Prostate gland (tissue), 2 donors: ENCODE measurements at regions not wholly inside any gene's neighbourhood (a gene's known extent, or its start where the extent isn't known, plus 50 kb on each side); places are given as distances from the start of the nearest gene placed in this dataset.
"Not testable (repeated sequence)": the region's sequence is repeated elsewhere in the genome, so short reads cannot be mapped to it uniquely, and the experiment has no call there.

Experiments
- DNase-seq: peaks from one replicate; pipeline ENCODE4 v3.0.0-alpha.2; 2019; ENCODE audit warnings: low spot score
- H3K27ac ChIP-seq, 2 donors: fragments of 200-600 bp; sonication (generic); 2 replicates each; pipeline ENCODE4 v1.5.1; 2017 to 2019
- H3K27me3 ChIP-seq: fragments of 200-600 bp; sonication (generic); replicated peaks from 2 replicates; pipeline ENCODE4 v1.5.1; 2019; ENCODE audit not compliant: insufficient read depth
- H3K36me3 ChIP-seq, 2 donors: fragments of 200-600 bp; sonication (generic); 1 replicate in 1 of 2; 2 replicates in 1 of 2; pipeline versions ENCODE4 v1.5.1 to v1.8.1; 2017 to 2019
- H3K4me1 ChIP-seq: fragments of 200-600 bp; sonication (generic); replicated peaks from 2 replicates; pipeline ENCODE4 v1.5.1; 2019
- H3K4me3 ChIP-seq, 2 donors: fragments of 200-600 bp; sonication (generic); 2 replicates each; pipeline ENCODE4 v1.5.1; 2017 to 2019
- H3K9me3 ChIP-seq: fragments of 200-600 bp; sonication (generic); 2 replicates; pipeline ENCODE4 v1.5.1; 2017
- POLR2A ChIP-seq: fragments of 450-650 bp; IDR thresholded peaks from one replicate; pipeline ENCODE4 v1.6.1; 2016; ENCODE audit warnings: antibody characterized with exemption, mild to moderate bottlenecking
- POLR2AphosphoS5 ChIP-seq: sonication (generic); formaldehyde crosslinking; IDR thresholded peaks from one replicate; pipeline ENCODE4 v1.6.1; 2017; ENCODE audit warnings: antibody characterized with exemption
- WGBS: methylation state at CpG from one replicate; pipeline ENCODE4 v1.1.5; 2018; 5-methylcytosine and 5-hydroxymethylcytosine counted together
- intact Hi-C: fragments of 100-400 bp; cut with DNase I; formaldehyde crosslinking; loops from one replicate; pipeline ENCODE4 v1.14.2; 2022
- TF ChIP-seq, protein P1 (sequence below), 4 experiments: fragments of 200-600 bp in 2 of 4; fragments of 450-650 bp in 2 of 4; sonication (generic) in 2 of 4; IDR thresholded peaks; 1 replicate in 3 of 4; 2 replicates in 1 of 4; pipeline ENCODE4 v1.5.1; 2016 to 2019; ENCODE audit warnings: antibody characterized with exemption in 4 of 4, mild to moderate bottlenecking in 2 of 4, moderate library complexity in 2 of 4

DNA sequence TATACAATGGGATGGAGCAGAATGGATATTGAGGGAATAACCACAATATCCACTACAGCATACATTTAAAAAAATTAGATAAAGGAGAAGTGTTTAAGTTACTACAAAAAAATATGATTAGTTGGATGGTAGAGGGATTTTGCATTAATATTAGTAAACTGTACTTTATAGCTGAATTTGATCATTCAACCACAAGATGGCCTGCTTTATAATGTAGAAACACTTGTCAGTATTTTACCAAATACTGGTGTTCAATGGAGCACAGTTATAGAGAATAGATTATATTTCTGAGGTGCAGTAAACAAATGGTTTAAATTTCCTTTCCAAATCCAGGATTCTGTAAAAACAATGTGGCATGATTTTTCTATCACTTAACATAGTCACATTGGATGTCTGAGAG is 818.8 kb upstream of the CHORDC1 start:
- Histone ChIP-seq H3K9me3 (no peaks in the 10 kb centered on the region), H3K36me3 (no peaks in the 10 kb centered on the region), H3K27me3 (no peaks in the 10 kb centered on the region), H3K27ac (no peak overlapping the region), H3K4me1 (no peaks in the 10 kb centered on the region), H3K4me3 (no peak overlapping the region)
- TF ChIP-seq POLR2A (no peak), POLR2AphosphoS5 (no peak)
- TF ChIP-seq, protein P1, sequence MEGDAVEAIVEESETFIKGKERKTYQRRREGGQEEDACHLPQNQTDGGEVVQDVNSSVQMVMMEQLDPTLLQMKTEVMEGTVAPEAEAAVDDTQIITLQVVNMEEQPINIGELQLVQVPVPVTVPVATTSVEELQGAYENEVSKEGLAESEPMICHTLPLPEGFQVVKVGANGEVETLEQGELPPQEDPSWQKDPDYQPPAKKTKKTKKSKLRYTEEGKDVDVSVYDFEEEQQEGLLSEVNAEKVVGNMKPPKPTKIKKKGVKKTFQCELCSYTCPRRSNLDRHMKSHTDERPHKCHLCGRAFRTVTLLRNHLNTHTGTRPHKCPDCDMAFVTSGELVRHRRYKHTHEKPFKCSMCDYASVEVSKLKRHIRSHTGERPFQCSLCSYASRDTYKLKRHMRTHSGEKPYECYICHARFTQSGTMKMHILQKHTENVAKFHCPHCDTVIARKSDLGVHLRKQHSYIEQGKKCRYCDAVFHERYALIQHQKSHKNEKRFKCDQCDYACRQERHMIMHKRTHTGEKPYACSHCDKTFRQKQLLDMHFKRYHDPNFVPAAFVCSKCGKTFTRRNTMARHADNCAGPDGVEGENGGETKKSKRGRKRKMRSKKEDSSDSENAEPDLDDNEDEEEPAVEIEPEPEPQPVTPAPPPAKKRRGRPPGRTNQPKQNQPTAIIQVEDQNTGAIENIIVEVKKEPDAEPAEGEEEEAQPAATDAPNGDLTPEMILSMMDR (IDR thresholded peaks at IDR 0.05): no peak
- intact Hi-C loops: no loop called here
- DNase-seq: no peak

DNA sequence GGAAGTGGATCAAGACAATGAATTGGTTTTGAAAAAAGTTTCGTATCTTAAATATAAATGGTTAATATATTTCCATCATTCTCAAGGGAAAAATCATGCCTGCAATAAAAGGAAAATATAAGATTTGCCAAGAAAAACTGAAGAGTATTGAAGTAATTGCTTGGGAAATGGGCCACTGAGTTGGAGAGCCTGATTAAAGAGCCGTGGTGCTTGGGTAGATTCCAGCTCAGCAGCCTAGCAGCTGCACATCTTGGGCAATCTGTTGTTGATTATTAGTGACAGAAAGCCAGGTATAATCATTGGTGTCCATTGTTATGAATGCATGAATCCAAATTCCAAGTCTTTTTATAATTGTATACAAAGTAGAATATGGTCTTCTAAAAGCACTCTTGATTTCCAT is 800.9 kb upstream of the CHORDC1 start:
- TF ChIP-seq POLR2A (no peak), POLR2AphosphoS5 (no peak)
- TF ChIP-seq, protein P1 (IDR thresholded peaks at IDR 0.05): no peak
- no peaks in the 10 kb centered on the region for H3K27me3 ChIP-seq
- intact Hi-C loops: no loop called here
- H3K4me1 ChIP-seq: no peaks in the 10 kb centered on the region
- no peak for DNase-seq
- 41% methylated on average over 2 of the region's 2 CpGs for WGBS
- no peaks in the 10 kb centered on the region for H3K9me3 ChIP-seq
- H3K36me3 ChIP-seq: no peaks in the 10 kb centered on the region
- H3K27ac ChIP-seq: no peak overlapping the region
- H3K4me3 ChIP-seq: no peak overlapping the region

DNA sequence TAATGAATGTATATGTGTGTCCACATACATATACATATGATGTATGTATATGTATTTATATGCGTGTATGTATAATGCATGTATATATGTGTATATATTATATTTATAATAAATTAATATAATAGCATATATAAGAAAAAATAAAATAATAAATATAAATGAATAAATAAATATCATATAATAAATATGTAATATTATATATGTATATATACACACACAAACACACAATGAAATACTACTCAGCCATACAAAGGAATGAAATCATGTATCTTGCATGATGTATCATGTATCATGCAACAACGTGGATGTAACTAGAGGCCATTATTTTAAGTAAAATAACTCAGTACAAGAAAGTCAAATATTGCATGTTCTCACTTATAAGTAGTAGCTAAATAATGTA is 788.7 kb upstream of the CHORDC1 start:
- 88% methylated on average over 2 of the region's 2 CpGs for WGBS
- TF ChIP-seq, protein P1 (IDR thresholded peaks at IDR 0.05): no peak
- no peak for TF ChIP-seq POLR2A
- no peak for TF ChIP-seq POLR2AphosphoS5
- H3K27ac ChIP-seq: no peak overlapping the region
- intact Hi-C loops: no loop called here
- no peaks in the 10 kb centered on the region for H3K9me3 ChIP-seq
- no peaks in the 10 kb centered on the region for H3K36me3 ChIP-seq
- no peak for DNase-seq
- no peak overlapping the region for H3K4me3 ChIP-seq
- no peaks in the 10 kb centered on the region for H3K27me3 ChIP-seq
- H3K4me1 ChIP-seq: no peaks in the 10 kb centered on the region

DNA sequence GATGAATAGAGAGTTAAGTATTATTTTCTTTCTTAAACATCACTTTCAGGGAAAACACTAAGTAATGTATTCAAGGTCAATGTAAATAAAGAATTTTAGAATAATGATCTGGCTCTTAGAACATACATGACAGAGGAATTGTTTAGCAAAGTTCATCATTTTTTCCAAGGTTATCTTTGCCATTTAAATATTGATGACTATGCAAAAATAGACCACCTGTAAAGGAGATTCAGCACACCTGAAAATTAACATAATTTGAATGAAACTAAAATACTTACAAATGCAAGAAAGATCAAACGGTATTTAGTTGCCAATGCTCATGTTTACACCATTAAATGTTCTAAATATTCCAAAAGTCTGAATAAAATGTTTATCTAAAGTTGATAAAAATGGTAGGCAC is 782.6 kb upstream of the CHORDC1 start:
- no peak overlapping the region for H3K4me3 ChIP-seq
- H3K27me3 ChIP-seq: no peaks in the 10 kb centered on the region
- intact Hi-C loops: no loop called here
- no peak overlapping the region for H3K27ac ChIP-seq
- no peak for DNase-seq
- H3K9me3 ChIP-seq: no peaks in the 10 kb centered on the region
- no peaks in the 10 kb centered on the region for H3K36me3 ChIP-seq
- no peaks in the 10 kb centered on the region for H3K4me1 ChIP-seq
- 71% methylated on average over 1 of the region's 1 CpG for WGBS
- TF ChIP-seq POLR2A (no peak), POLR2AphosphoS5 (no peak)
- TF ChIP-seq, protein P1 (IDR thresholded peaks at IDR 0.05): no peak

DNA sequence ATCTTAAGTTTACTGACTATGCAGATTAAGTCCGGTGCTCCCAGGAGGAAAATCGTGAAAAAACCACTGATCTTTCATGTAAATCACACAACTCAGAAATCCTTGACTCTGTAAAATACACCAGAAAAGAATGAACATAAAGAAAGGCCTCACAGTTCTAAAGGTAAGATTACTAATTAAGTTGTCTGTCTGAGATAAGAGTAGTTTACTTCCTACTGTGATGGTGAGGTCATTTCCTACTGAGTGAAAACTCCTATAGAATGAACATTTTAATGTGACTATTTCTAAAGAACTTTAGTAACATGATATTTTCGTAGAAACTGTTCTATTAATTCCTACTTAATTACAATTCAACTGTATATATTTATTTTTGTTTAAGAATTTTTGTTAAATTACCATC is 774.4 kb upstream of the CHORDC1 start:
- no peaks in the 10 kb centered on the region for H3K4me1 ChIP-seq
- no peaks in the 10 kb centered on the region for H3K9me3 ChIP-seq
- no peaks in the 10 kb centered on the region for H3K36me3 ChIP-seq
- no peaks in the 10 kb centered on the region for H3K27me3 ChIP-seq
- intact Hi-C loops: no loop called here
- no peak overlapping the region for H3K27ac ChIP-seq
- H3K4me3 ChIP-seq: no peak overlapping the region
- WGBS: 71% methylated on average over 3 of the region's 3 CpGs
- TF ChIP-seq POLR2A (no peak), POLR2AphosphoS5 (no peak)
- TF ChIP-seq, protein P1 (IDR thresholded peaks at IDR 0.05): no peak
- no peak for DNase-seq

DNA sequence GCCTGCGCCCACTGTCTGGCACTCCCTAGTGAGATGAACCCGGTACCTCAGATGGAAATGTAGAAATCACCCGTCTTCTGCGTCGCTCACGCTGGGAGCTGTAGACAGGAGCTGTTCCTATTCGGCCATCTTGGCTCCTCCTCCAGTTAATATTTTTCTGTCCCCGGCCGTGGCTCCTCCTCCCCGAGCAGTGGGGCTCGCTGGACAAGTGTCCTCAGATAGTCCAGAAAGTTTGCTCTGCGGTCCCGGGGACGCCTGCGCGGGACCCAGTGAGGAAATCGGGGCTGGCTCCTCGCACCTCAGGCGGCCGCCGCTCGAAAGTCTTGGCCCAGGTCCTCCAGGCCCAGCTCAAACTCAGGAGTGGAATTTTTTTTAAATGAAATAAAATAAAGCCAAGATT is 749.3 kb upstream of the CHORDC1 start:
- H3K36me3 ChIP-seq, H3K4me1 ChIP-seq, intact Hi-C loops, H3K4me3 ChIP-seq, H3K27me3 ChIP-seq, DNase-seq, H3K27ac ChIP-seq, H3K9me3 ChIP-seq: not testable (repeated sequence)
- WGBS: 88% methylated on average over 20 of the region's 22 CpGs
